Muscle of back (tissue), 3 donors: ENCODE measurements at regions not wholly inside any gene's neighbourhood (a gene's known extent, or its start where the extent isn't known, plus 50 kb on each side); places are given as distances from the start of the nearest gene placed in this dataset.
A peak's percentile ranks its signal among the peaks of the same experiment; 100 is the strongest.

Experiments used
- DNase-seq, 3 donors: peaks; one replicate each; pipeline versions ENCODE4 v3.0.0 to v3.0.0-alpha.2; 2013

GRCh38 chr13:39159846-39160370 lies 121.7 kb downstream of the NHLRC3 start:
- no peak for DNase-seq

- no peak for DNase-seq
Observed at GRCh38 chr13:39167018-39167417, 128.8 kb downstream of the NHLRC3 start.

- DNase-seq = no peak
Observed at GRCh38 chr13:39170711-39171110, 132.5 kb downstream of the NHLRC3 start.

GRCh38 chr13:39185326-39185725 lies 147.1 kb downstream of the NHLRC3 start:
- DNase-seq = no peak

GRCh38 chr13:39186205-39186875 lies 148.1 kb downstream of the NHLRC3 start:
- DNase-seq = peak; percentile 81 to 85 (median 81)

- no peak for DNase-seq
Observed at GRCh38 chr13:39189778-39190177, 151.5 kb downstream of the NHLRC3 start.

GRCh38 chr13:39196965-39197646 lies 158.8 kb downstream of the NHLRC3 start:
- DNase-seq = no peak

GRCh38 chr13:39197647-39198007 lies 159.4 kb downstream of the NHLRC3 start:
- peak in 1 of 3 donors; percentile 16 for DNase-seq

- DNase-seq = no peak
Observed at GRCh38 chr13:39200249-39200910, 162.1 kb downstream of the NHLRC3 start.

- DNase-seq = peak in 1 of 3 donors; percentile 31
Observed at GRCh38 chr13:39201180-39201579, 162.9 kb downstream of the NHLRC3 start.

GRCh38 chr13:39202746-39203145 lies 164.5 kb downstream of the NHLRC3 start:
- no peak for DNase-seq

- peak in 1 of 3 donors; percentile 28 for DNase-seq
Observed at GRCh38 chr13:39208636-39209035, 170.4 kb downstream of the NHLRC3 start.

GRCh38 chr13:39209731-39210531 lies 171.7 kb downstream of the NHLRC3 start:
- peak; percentile 54 to 74 (median 61) for DNase-seq

- DNase-seq = no peak
Observed at GRCh38 chr13:39210961-39211534, 172.8 kb downstream of the NHLRC3 start.

GRCh38 chr13:39215971-39216370 lies 177.7 kb downstream of the NHLRC3 start:
- no peak for DNase-seq

GRCh38 chr13:39217471-39217870 lies 179.2 kb downstream of the NHLRC3 start:
- DNase-seq = no peak

GRCh38 chr13:39224671-39225240 lies 186.5 kb downstream of the NHLRC3 start:
- DNase-seq = no peak

- DNase-seq = no peak
Observed at GRCh38 chr13:39225860-39226259, 187.6 kb downstream of the NHLRC3 start.

GRCh38 chr13:39226359-39226758 lies 188.1 kb downstream of the NHLRC3 start:
- peak in 2 of 3 donors; percentile 6 to 17 for DNase-seq

- no peak for DNase-seq
Observed at GRCh38 chr13:39232401-39232980, 194.2 kb downstream of the NHLRC3 start.

- no peak for DNase-seq
Observed at GRCh38 chr13:39232999-39233398, 194.7 kb downstream of the NHLRC3 start.
